IPS-15b (cell line): ENCODE measurements at regions not wholly inside any gene's neighbourhood (a gene's known extent, or its start where the extent isn't known, plus 50 kb on each side); places are given as distances from the start of the nearest gene placed in this dataset.
"Not testable (repeated sequence)": the region's sequence is repeated elsewhere in the genome, so short reads cannot be mapped to it uniquely, and the experiment has no call there.

Experiments
- H3K27me3 ChIP-seq: one replicate; pipeline ENCODE4 v1.6.1; 2013; ENCODE audit warnings: low read length; ENCODE audit not compliant: control insufficient read depth, insufficient read depth
- H3K36me3 ChIP-seq: one replicate; pipeline ENCODE4 v1.6.1; 2013; ENCODE audit warnings: low read length; ENCODE audit not compliant: control insufficient read depth, insufficient read depth
- H3K4me1 ChIP-seq: one replicate; pipeline ENCODE4 v1.6.1; 2013; ENCODE audit warnings: mild to moderate bottlenecking, low read length; ENCODE audit not compliant: control insufficient read depth, insufficient read depth
- H3K4me3 ChIP-seq: one replicate; pipeline ENCODE4 v1.5.1; 2013; ENCODE audit warnings: low read depth, low read length
- H3K9ac ChIP-seq: one replicate; pipeline ENCODE4 v1.6.1; 2013; ENCODE audit warnings: low read depth, mild to moderate bottlenecking, low read length
- H3K9me3 ChIP-seq: one replicate; pipeline ENCODE4 v1.6.1; 2013; ENCODE audit warnings: mild to moderate bottlenecking, low read length; ENCODE audit not compliant: control insufficient read depth, insufficient read depth

- no peak overlapping the region for H3K4me3 ChIP-seq
- H3K36me3 ChIP-seq: no peaks in the 10 kb centered on the region
- no peaks in the 10 kb centered on the region for H3K9me3 ChIP-seq
- no peaks in the 10 kb centered on the region for H3K27me3 ChIP-seq
- H3K4me1 ChIP-seq: no peaks in the 10 kb centered on the region
- no peak overlapping the region for H3K9ac ChIP-seq
Observed at GRCh38 chr10:3928569-3928968, 143.6 kb upstream of the KLF6 start.

DNA sequence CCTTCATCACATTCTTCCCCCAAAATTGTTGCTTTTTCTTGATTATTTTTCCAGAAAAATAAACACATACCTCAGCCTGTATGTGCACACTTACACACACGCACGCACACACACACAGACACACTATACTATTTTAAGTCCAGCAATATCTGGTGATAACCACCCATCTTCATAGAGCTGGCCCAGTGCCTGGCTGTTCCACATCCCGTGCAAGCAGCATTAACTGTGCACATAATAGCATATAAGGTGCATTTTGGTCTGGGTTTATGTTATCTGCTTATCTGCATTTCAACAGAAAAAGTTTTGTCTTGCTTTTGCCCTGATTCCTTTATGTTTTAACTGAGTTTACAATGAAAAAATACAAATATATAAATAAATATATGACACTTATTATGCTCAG, 143.1 kb upstream of the KLF6 start:
- H3K4me3 ChIP-seq: no peak overlapping the region
- H3K4me1 ChIP-seq: no peaks in the 10 kb centered on the region
- H3K9ac ChIP-seq: no peak overlapping the region
- H3K36me3 ChIP-seq: no peaks in the 10 kb centered on the region
- H3K9me3 ChIP-seq: no peaks in the 10 kb centered on the region
- no peaks in the 10 kb centered on the region for H3K27me3 ChIP-seq

DNA sequence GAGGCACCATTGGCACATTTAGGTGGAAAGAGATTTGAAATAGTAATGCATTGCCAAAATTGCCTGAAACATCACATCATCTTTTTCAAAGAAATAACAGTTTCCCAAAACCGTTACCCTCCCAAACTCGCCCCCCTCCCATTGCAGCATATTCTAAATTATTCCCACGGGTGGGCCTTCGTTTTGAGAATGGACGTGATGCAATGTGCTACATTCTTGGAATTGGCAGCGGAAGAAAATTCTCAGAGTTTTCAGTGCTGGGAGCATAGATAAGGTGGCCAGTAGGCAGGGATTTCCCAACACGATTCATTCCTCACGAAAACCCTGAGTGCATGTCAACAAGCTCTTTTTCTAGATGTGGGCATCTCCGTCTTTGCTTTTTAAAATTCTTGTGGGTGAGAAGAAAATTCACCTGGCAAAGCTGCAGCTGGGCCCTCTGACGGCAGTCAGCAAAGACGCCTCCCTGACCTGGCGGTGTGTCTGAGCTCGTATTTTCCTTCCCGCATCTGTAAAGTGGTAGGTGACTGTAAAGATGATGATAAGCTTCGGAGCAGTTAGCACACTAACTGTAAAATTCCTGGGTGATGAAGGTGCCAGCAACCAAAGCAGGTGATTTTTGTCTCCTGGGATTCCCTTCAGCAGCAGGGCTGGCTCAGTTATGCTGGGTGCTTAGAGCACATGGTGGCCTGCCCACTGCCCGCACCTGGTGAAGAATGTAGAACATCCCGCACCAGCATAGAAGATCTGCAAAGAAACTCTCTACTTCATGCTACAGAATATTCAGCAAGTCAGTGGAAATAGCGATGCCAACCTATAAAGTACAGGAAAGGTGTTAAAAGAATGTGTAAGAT, 141.9 kb upstream of the KLF6 start:
- Histone ChIP-seq H3K9me3 (no peaks in the 10 kb centered on the region), H3K4me1 (no peaks in the 10 kb centered on the region), H3K9ac (no peak overlapping the region), H3K4me3 (no peak overlapping the region), H3K36me3 (no peaks in the 10 kb centered on the region), H3K27me3 (no peaks in the 10 kb centered on the region)

DNA sequence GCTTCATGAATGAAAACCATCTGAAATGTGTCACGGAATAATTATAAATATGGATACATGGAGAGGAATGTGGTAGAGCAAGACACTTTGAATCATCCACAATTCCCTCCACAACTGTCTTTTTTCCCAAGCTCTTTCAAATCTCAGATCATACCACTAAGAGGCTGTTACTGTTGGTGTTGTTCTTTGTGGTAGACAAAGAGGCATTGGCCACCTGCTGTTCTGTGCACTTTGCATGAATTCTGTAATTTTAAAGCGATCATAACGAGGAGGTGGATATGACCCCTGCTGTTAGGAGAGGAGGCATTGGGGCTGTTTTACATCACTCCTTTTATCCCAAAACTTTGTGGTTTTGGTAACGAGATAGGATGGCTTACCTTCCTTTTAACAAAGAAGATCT, 141.2 kb upstream of the KLF6 start:
- Histone ChIP-seq H3K4me1 (no peaks in the 10 kb centered on the region), H3K27me3 (no peaks in the 10 kb centered on the region), H3K9me3 (no peaks in the 10 kb centered on the region), H3K9ac (no peak overlapping the region), H3K4me3 (no peak overlapping the region), H3K36me3 (no peaks in the 10 kb centered on the region)

GRCh38 chr10:3925184-3925583, 140.2 kb upstream of the KLF6 start:
- Histone ChIP-seq H3K9me3 (no peaks in the 10 kb centered on the region), H3K4me3 (no peak overlapping the region), H3K9ac (no peak overlapping the region), H3K27me3 (no peaks in the 10 kb centered on the region), H3K36me3 (no peaks in the 10 kb centered on the region), H3K4me1 (no peaks in the 10 kb centered on the region)

DNA sequence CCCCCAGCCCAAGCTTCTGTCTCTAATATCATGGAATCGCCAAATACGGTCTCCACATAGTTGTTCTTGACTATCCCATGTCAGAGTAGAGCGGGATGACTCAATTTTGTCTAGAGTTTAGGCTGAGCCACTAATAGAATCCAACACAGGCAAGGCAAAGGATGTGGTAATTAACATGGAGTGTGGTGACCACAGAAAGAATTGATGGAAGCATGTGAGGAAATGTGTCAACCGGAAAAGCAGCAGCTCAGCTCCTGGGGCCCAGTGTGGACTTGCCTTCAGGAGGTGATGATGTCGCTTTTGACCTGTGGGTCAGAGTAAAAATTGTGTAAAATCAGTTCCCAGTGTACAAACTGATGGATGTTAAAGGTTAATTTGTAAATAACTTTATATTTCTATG, 139.3 kb upstream of the KLF6 start:
- Histone ChIP-seq H3K27me3 (no peaks in the 10 kb centered on the region), H3K9me3 (no peaks in the 10 kb centered on the region), H3K4me1 (no peaks in the 10 kb centered on the region), H3K4me3 (no peak overlapping the region), H3K36me3 (no peaks in the 10 kb centered on the region), H3K9ac (no peak overlapping the region)

DNA sequence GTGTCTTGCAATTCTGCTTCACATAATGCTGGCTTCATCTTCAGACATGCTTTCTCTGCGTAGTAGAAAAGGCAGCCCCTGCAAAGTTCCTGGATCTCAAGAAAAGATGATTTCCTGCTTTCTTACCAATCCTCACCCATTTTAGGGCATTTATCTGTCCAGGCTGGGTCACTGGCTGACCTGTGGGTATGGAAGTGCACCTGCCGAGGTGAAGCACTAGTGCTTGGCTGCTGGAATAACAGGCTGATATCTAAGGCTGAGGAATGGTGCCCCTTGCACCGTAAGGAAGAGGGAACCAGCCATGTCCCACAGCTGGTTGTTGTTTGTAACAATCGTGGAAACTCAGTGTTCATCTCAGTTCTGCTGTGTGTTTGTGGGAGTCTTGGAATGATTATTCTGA, 138.0 kb upstream of the KLF6 start:
- Histone ChIP-seq H3K36me3 (no peaks in the 10 kb centered on the region), H3K4me3 (no peak overlapping the region), H3K27me3 (no peaks in the 10 kb centered on the region), H3K9ac (no peak overlapping the region), H3K9me3 (no peaks in the 10 kb centered on the region), H3K4me1 (no peaks in the 10 kb centered on the region)

- Histone ChIP-seq H3K9ac (no peak overlapping the region), H3K36me3 (no peaks in the 10 kb centered on the region), H3K27me3 (no peaks in the 10 kb centered on the region), H3K4me3 (no peak overlapping the region), H3K4me1 (no peaks in the 10 kb centered on the region), H3K9me3 (no peaks in the 10 kb centered on the region)
Observed at GRCh38 chr10:3919709-3920308, 134.8 kb upstream of the KLF6 start.

- not testable (repeated sequence) for H3K4me1 ChIP-seq, H3K36me3 ChIP-seq, H3K9ac ChIP-seq, H3K9me3 ChIP-seq, H3K27me3 ChIP-seq, H3K4me3 ChIP-seq
Observed at GRCh38 chr10:3917392-3917791, 132.4 kb upstream of the KLF6 start.

DNA sequence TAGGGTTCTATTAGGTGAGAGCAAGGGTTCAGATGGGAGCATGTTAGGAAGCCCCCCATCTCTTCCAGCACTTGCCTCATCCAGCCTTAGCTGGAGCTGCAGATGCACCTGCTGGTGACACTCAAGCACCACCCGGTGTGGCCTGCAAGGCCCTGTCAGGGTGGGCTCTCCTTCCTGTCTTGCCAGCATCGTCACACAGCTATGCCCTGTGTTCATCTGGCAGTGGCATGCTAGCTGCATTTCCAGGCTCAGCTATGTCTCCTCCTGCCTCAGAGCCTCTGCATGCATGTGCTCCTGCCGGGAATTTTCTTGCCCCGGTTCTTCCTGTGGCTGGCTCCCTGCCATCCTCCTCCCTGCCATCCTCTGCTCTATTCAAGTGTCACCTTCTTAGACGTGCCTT, 129.7 kb upstream of the KLF6 start:
- Histone ChIP-seq H3K4me3 (no peak overlapping the region), H3K4me1 (no peaks in the 10 kb centered on the region), H3K9me3 (no peaks in the 10 kb centered on the region), H3K36me3 (no peaks in the 10 kb centered on the region), H3K9ac (no peak overlapping the region), H3K27me3 (no peaks in the 10 kb centered on the region)

- no peak overlapping the region for H3K9ac ChIP-seq
- no peaks in the 10 kb centered on the region for H3K9me3 ChIP-seq
- no peak overlapping the region for H3K4me3 ChIP-seq
- no peaks in the 10 kb centered on the region for H3K4me1 ChIP-seq
- H3K27me3 ChIP-seq: no peaks in the 10 kb centered on the region
- no peaks in the 10 kb centered on the region for H3K36me3 ChIP-seq
Observed at GRCh38 chr10:3911713-3912442, 126.9 kb upstream of the KLF6 start.

DNA sequence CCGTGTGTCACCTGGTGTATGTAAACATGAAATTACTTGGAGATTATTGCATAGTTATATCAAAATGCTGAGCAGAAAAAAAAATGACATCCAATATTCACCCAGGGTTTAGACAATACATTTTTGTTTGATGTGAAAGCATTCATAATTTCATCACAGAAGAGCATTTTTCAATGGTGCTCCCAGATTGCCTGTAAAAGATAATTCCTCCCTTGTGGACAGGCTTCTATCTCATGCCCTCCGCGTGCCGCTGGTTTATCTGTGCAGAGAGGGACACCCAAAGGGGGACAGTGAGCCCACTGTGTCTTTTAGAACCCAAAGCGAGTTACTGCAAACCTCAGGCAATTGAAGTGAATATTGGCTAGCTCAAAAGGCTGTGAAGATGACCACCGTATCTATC, 126.2 kb upstream of the KLF6 start:
- no peaks in the 10 kb centered on the region for H3K9me3 ChIP-seq
- H3K36me3 ChIP-seq: no peaks in the 10 kb centered on the region
- no peak overlapping the region for H3K9ac ChIP-seq
- H3K4me1 ChIP-seq: no peaks in the 10 kb centered on the region
- H3K27me3 ChIP-seq: no peaks in the 10 kb centered on the region
- H3K4me3 ChIP-seq: no peak overlapping the region
